H1 (cell line): ENCODE measurements at regions not wholly inside any gene's neighbourhood (a gene's known extent, or its start where the extent isn't known, plus 50 kb on each side); places are given as distances from the start of the nearest gene placed in this dataset.

Source experiments
- CTCF ChIA-PET: fragments of 300-600 bp; sonication (Branson Sonifier 250); formaldehyde crosslinking; loops from one replicate; lab custom pipeline; 2021; ENCODE audit not compliant: partially characterized antibody; lab: Charles Lee
- POLR2A ChIA-PET: fragments of 300-600 bp; sonication (Branson Sonifier 250); formaldehyde crosslinking; loops from one replicate; lab custom pipeline; 2021; ENCODE audit warnings: inconsistent platforms; ENCODE audit not compliant: partially characterized antibody; lab: Charles Lee
- DNase-seq, 2 experiments: peaks; one replicate each; pipeline versions ENCODE4 v3.0.0 to v3.0.0-alpha.2; 2010 to 2022; ENCODE audit warnings: low spot score in 2 of 2, low read depth in 1 of 2, mixed read lengths in 1 of 2
- FAIRE-seq: peaks from 2 replicates; lab custom pipeline; 2011; peaks lifted over from hg19 to GRCh38; lab: Jason Lieb, UNC
- H2AFZ ChIP-seq: 2 replicates; pipeline ENCODE4 v1.8.1; 2012; ENCODE audit warnings: low read length, inconsistent platforms
- H2AK5ac ChIP-seq: 2 replicates; pipeline ENCODE4 v1.6.1; 2013; ENCODE audit warnings: low read depth, low read length
- H2BK120ac ChIP-seq: replicated peaks from 2 replicates; pipeline ENCODE3; 2013; ENCODE audit warnings: low read depth, low read length, inconsistent platforms
- H2BK12ac ChIP-seq: 2 replicates; pipeline ENCODE4 v1.6.1; 2013; ENCODE audit warnings: low read depth, low read length
- H2BK15ac ChIP-seq: 2 replicates; pipeline ENCODE4 v1.6.1; 2013; ENCODE audit warnings: low read length
- H2BK20ac ChIP-seq: 2 replicates; pipeline ENCODE4 v1.6.1; 2013; ENCODE audit warnings: low read length
- H2BK5ac ChIP-seq: 2 replicates; pipeline ENCODE4 v1.6.1; 2013; ENCODE audit warnings: low read depth, low read length
- H3K14ac ChIP-seq: 2 replicates; pipeline ENCODE4 v1.6.1; 2013; ENCODE audit warnings: inconsistent platforms; ENCODE audit not compliant: insufficient read length
- H3K18ac ChIP-seq: 2 replicates; pipeline ENCODE4 v1.6.1; 2013; ENCODE audit warnings: low read length; ENCODE audit errors: extremely low read depth
- H3K23ac ChIP-seq: 2 replicates; pipeline ENCODE4 v1.6.1; 2013; ENCODE audit warnings: inconsistent platforms; ENCODE audit not compliant: insufficient read length
- H3K23me2 ChIP-seq: 2 replicates; pipeline ENCODE4 v1.6.1; 2013; ENCODE audit warnings: low read depth, low read length
- H3K27ac ChIP-seq: 2 replicates; pipeline ENCODE4 v1.6.1; 2011; ENCODE audit warnings: low read depth, low read length, inconsistent platforms
- H3K27me3 ChIP-seq, 4 experiments: replicated peaks in 1 of 4; 1 replicate in 1 of 4; 2 replicates in 3 of 4; pipeline versions ENCODE4 v1.6.1 to v1.8.1; 2011 to 2013; ENCODE audit warnings: low read length in 3 of 4, mild to moderate bottlenecking in 3 of 4, inconsistent platforms in 2 of 4, mixed read lengths in 2 of 4, moderate library complexity in 1 of 4; ENCODE audit not compliant: control insufficient read depth in 3 of 4, insufficient read depth in 3 of 4; ENCODE audit errors: extremely low read depth in 1 of 4
- H3K36me3 ChIP-seq, 4 experiments: 2 replicates each; pipeline versions ENCODE4 v1.6.1 to v1.8.1; 2011 to 2013; ENCODE audit warnings: mild to moderate bottlenecking in 4 of 4, low read length in 3 of 4, moderate library complexity in 2 of 4, control low read depth in 1 of 4, inconsistent platforms in 1 of 4; ENCODE audit not compliant: insufficient read depth in 4 of 4, control insufficient read depth in 2 of 4
- H3K4ac ChIP-seq: replicated peaks from 2 replicates; pipeline ENCODE3; 2013; ENCODE audit warnings: low read length, low read depth, mixed read lengths, inconsistent platforms; ENCODE audit not compliant: insufficient read length
- H3K4me1 ChIP-seq, 4 experiments: replicated peaks in 1 of 4; 1 replicate in 1 of 4; 2 replicates in 3 of 4; pipeline versions ENCODE4 v1.6.1 to v1.8.1; 2011 to 2013; ENCODE audit warnings: low read length in 3 of 4, inconsistent platforms in 2 of 4, mixed read lengths in 1 of 4; ENCODE audit not compliant: insufficient read depth in 4 of 4, control insufficient read depth in 3 of 4
- H3K4me2 ChIP-seq, 2 experiments: 2 replicates each; pipeline versions ENCODE4 v1.6.1 to v1.8.1; 2011 to 2013; ENCODE audit warnings: low read depth in 2 of 2, low read length in 2 of 2, control low read depth in 1 of 2, inconsistent platforms in 1 of 2, mild to moderate bottlenecking in 1 of 2; ENCODE audit not compliant: insufficient read depth in 1 of 2
- H3K4me3 ChIP-seq, 4 experiments: fragments of 200-600, 300-600 bp in 1 of 4; sonication (generic), shearing (Covaris generic), sonication (Bioruptor Twin) in 1 of 4; 2 replicates each; pipeline versions ENCODE4 v1.5.1 to v1.8.1; 2011 to 2016; ENCODE audit warnings: low read length in 4 of 4, low read depth in 3 of 4, control low read depth in 2 of 4, inconsistent platforms in 2 of 4, mild to moderate bottlenecking in 2 of 4, mixed read lengths in 1 of 4, moderate library complexity in 1 of 4; ENCODE audit not compliant: insufficient read depth in 2 of 4; ENCODE audit errors: extremely low read depth in 1 of 4
- H3K56ac ChIP-seq: replicated peaks from 2 replicates; pipeline ENCODE3; 2013; ENCODE audit warnings: low read depth, mild to moderate bottlenecking, mixed read lengths, low read length, inconsistent platforms; ENCODE audit not compliant: insufficient read length
- H3K79me1 ChIP-seq: 2 replicates; pipeline ENCODE4 v1.6.1; 2013; ENCODE audit warnings: low read depth, low read length, control low read depth
- H3K79me2 ChIP-seq, 2 experiments: 2 replicates each; pipeline versions ENCODE4 v1.6.1 to v1.8.1; 2012 to 2013; ENCODE audit warnings: low read length in 2 of 2, mild to moderate bottlenecking in 2 of 2, inconsistent platforms in 1 of 2; ENCODE audit not compliant: insufficient read depth in 2 of 2, control insufficient read depth in 1 of 2
- H3K9ac ChIP-seq, 4 experiments: replicated peaks in 1 of 4; 1 replicate in 1 of 4; 2 replicates in 3 of 4; pipeline versions ENCODE4 v1.6.1 to v1.8.1; 2011 to 2013; ENCODE audit warnings: low read depth in 3 of 4, low read length in 3 of 4, control low read depth in 2 of 4, mild to moderate bottlenecking in 2 of 4, moderate library complexity in 2 of 4, inconsistent platforms in 1 of 4; ENCODE audit errors: extremely low read depth in 1 of 4
- H3K9me3 ChIP-seq, 2 experiments: 2 replicates each; pipeline versions ENCODE4 v1.6.1 to v1.8.1; 2012 to 2013; ENCODE audit warnings: mild to moderate bottlenecking in 2 of 2, moderate library complexity in 2 of 2, control low read depth in 1 of 2, inconsistent platforms in 1 of 2, low read depth in 1 of 2, low read length in 1 of 2, mixed read lengths in 1 of 2; ENCODE audit not compliant: insufficient read depth in 2 of 2
- H4K20me1 ChIP-seq, 2 experiments: replicated peaks in 1 of 2; 2 replicates each; pipeline versions ENCODE3 to v1.8.1; 2011 to 2013; ENCODE audit warnings: inconsistent platforms in 2 of 2, low read length in 2 of 2, mild to moderate bottlenecking in 1 of 2; ENCODE audit not compliant: insufficient read depth in 2 of 2, control insufficient read depth in 1 of 2
- H4K5ac ChIP-seq: 2 replicates; pipeline ENCODE4 v1.6.1; 2013; ENCODE audit warnings: low read length, low read depth, mixed read lengths, inconsistent platforms; ENCODE audit not compliant: insufficient read length
- H4K8ac ChIP-seq: 2 replicates; pipeline ENCODE4 v1.8.0; 2013; ENCODE audit warnings: mild to moderate bottlenecking, moderate library complexity, low read length, inconsistent platforms; ENCODE audit not compliant: insufficient read depth; ENCODE audit errors: extremely low read depth
- H4K91ac ChIP-seq: replicated peaks from 2 replicates; pipeline ENCODE3; 2013; ENCODE audit warnings: low read length, mixed read lengths, inconsistent platforms; ENCODE audit not compliant: insufficient read length
- CBX8 ChIP-seq: fragments of 300-800, 300-1000 bp; sonication (generic); IDR thresholded peaks from 2 replicates; pipeline ENCODE4 v1.7.1; 2016; ENCODE audit warnings: low read depth, low read length, borderline replicate concordance
- HDAC6 ChIP-seq: IDR thresholded peaks from one replicate; pipeline ENCODE4 v1.7.1; 2012; ENCODE audit warnings: low read depth, mild to moderate bottlenecking, inconsistent platforms, low read length, moderate library complexity
- KDM4A ChIP-seq: IDR thresholded peaks from one replicate; pipeline ENCODE4 v1.7.1; 2012; ENCODE audit warnings: low read depth, mild to moderate bottlenecking, moderate library complexity, low read length, inconsistent platforms; ENCODE audit not compliant: severe bottlenecking
- KDM5A ChIP-seq: fragments of 200-600 bp; IDR thresholded peaks from 2 replicates; pipeline ENCODE4 v1.7.1; 2012; ENCODE audit warnings: mild to moderate bottlenecking, low read length, inconsistent platforms, mixed read lengths
- SP4 ChIP-seq: IDR thresholded peaks from 2 replicates; pipeline ENCODE4 v1.6.1; 2012; ENCODE audit warnings: low read length, inconsistent platforms
- TCF12 ChIP-seq: IDR thresholded peaks from 2 replicates; pipeline ENCODE4 v1.6.1; 2011; ENCODE audit warnings: low read depth, mild to moderate bottlenecking, low read length
- TEAD4 ChIP-seq: IDR thresholded peaks from 2 replicates; pipeline ENCODE4 v1.6.1; 2012; ENCODE audit warnings: low read depth, low read length, inconsistent platforms, mixed read lengths
- ZNF274 ChIP-seq: IDR thresholded peaks from 2 replicates; pipeline ENCODE4 v1.7.0; 2012; ENCODE audit warnings: low read length, borderline replicate concordance; ENCODE audit errors: extremely low read depth
- WGBS, 2 experiments: shearing (Covaris generic) in 1 of 2; methylation state at CpG; one replicate each; pipeline versions ENCODE4 v1.1.6 to v1.1.7; 2013 to 2015; ENCODE audit warnings: low lambda C conversion rate in 2 of 2, mixed read lengths in 2 of 2, inconsistent platforms in 1 of 2, low coverage in 1 of 2, missing lambda C conversion rate in 1 of 2; ENCODE audit not compliant: insufficient replicate concordance in 2 of 2, insufficient coverage in 1 of 2, insufficient read length in 1 of 2; ENCODE audit errors: extremely low coverage in 1 of 2, missing lambda C conversion rate in 1 of 2; 5-methylcytosine and 5-hydroxymethylcytosine counted together
- TF ChIP-seq, protein P1 (sequence below): IDR thresholded peaks from 2 replicates; pipeline ENCODE4 v1.6.1; 2012; ENCODE audit warnings: inconsistent platforms
- TF ChIP-seq, protein P2 (sequence below): IDR thresholded peaks from 2 replicates; pipeline ENCODE4 v1.6.1; 2011; ENCODE audit warnings: low read depth, mild to moderate bottlenecking, low read length; ENCODE audit not compliant: insufficient read depth

DNA sequence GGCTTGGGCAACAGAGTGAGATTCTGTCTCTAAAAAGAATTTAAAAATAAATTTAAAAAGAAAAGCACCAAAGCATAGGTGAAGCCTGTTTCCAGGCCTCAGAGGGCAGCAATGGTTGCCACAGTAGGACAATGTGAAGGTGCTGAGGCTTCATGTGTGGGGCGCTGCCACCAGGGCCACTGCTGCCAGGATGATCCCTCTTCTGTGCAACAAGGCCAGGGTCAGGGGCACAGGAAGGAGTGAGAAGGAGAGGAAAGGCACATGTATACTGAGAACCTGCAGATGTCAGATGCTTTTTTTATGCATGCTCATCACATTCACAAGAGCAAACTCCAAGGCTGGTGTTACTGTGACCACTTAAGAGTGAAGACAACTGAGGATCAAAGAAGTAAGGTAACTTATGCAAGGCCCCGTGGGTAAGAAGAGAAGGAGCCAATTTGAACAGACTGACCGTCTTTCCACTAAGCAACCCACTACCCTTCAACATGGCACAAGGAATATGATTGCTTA, 79.7 kb upstream of the ACKR3 start:
- no peak overlapping the region for H3K27ac ChIP-seq
- TF ChIP-seq HDAC6 (no peak), TCF12 (no peak), ZNF274 (no peak), KDM4A (no peak), SP4 (no peak), KDM5A (no peak), TEAD4 (no peak), CBX8 (no peak)
- TF ChIP-seq, protein P1, sequence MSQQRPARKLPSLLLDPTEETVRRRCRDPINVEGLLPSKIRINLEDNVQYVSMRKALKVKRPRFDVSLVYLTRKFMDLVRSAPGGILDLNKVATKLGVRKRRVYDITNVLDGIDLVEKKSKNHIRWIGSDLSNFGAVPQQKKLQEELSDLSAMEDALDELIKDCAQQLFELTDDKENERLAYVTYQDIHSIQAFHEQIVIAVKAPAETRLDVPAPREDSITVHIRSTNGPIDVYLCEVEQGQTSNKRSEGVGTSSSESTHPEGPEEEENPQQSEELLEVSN: no peak
- TF ChIP-seq, protein P2, sequence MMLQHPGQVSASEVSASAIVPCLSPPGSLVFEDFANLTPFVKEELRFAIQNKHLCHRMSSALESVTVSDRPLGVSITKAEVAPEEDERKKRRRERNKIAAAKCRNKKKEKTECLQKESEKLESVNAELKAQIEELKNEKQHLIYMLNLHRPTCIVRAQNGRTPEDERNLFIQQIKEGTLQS: no peak
- TF ChIP-seq, all 59 proteins: peak for 0
- Histone ChIP-seq H2AK5ac (no peak overlapping the region), H4K20me1 (no peaks in the 10 kb centered on the region), H3K4ac (no peak overlapping the region), H3K79me2 (no peaks in the 10 kb centered on the region), H3K56ac (no peak overlapping the region), H3K9ac (no peak overlapping the region), H3K14ac (no peak overlapping the region), H3K18ac (no peak overlapping the region), H3K4me2 (no peak overlapping the region), H4K8ac (no peak overlapping the region), H2BK20ac (no peak overlapping the region), H3K23ac (no peak overlapping the region), H2AFZ (no peak overlapping the region), H3K23me2 (no peaks in the 10 kb centered on the region), H2BK5ac (no peak overlapping the region), H4K5ac (no peak overlapping the region), H2BK12ac (no peak overlapping the region), H3K36me3 (no peaks in the 10 kb centered on the region), H3K79me1 (no peaks in the 10 kb centered on the region), H2BK120ac (no peak overlapping the region), H3K27me3 (no peaks in the 10 kb centered on the region), H4K91ac (no peak overlapping the region), H3K4me1 (no peaks in the 10 kb centered on the region; a peak in 2 of 7 replicates), H3K4me3 (no peak overlapping the region), H3K9me3 (no peaks in the 10 kb centered on the region), H2BK15ac (no peak overlapping the region)
- CTCF ChIA-PET: interaction anchor here (0.5 to 1.0 kb wide), 2 partner anchors 180 to 189 kb away, joined by 3 read pairs; no protein-coding TSS in a partner anchor
- POLR2A ChIA-PET: no interaction called here
- no peak for FAIRE-seq
- DNase-seq: no peak
- WGBS, 2 experiments: 92% methylated on average over 3 of the region's 3 CpGs; no CpG with 5 or more reads in 1 of the 2 experiments
